BE2C (cell line): ENCODE measurements at regions not wholly inside any gene's neighbourhood (a gene's known extent, or its start where the extent isn't known, plus 50 kb on each side); places are given as distances from the start of the nearest gene placed in this dataset.
A peak's percentile ranks its signal among the peaks of the same experiment; 100 is the strongest.

ENCODE experiments used
- DNase-seq: peaks from one replicate; pipeline ENCODE4 v3.0.0-alpha.2; 2020
- H3K27me3 ChIP-seq: fragments of 250-450 bp; sonication (Bioruptor Pico); 2 replicates; pipeline ENCODE4 v1.5.1; 2020; ENCODE audit warnings: mild to moderate bottlenecking
- H3K36me3 ChIP-seq: fragments of 250-450 bp; sonication (Bioruptor Pico); 2 replicates; pipeline ENCODE4 v1.5.1; 2020; ENCODE audit warnings: mild to moderate bottlenecking
- H3K4me1 ChIP-seq: fragments of 250-450 bp; sonication (Bioruptor Pico); 2 replicates; pipeline ENCODE4 v1.5.1; 2020
- H3K4me3 ChIP-seq: 2 replicates; pipeline ENCODE4 v1.5.1; 2011; ENCODE audit warnings: low read depth, low read length
- H3K9me3 ChIP-seq: fragments of 250-450 bp; sonication (Bioruptor Pico); 2 replicates; pipeline ENCODE4 v1.5.1; 2020
- CTCF ChIP-seq: IDR thresholded peaks from 2 replicates; pipeline ENCODE4 v1.5.1; 2012; ENCODE audit warnings: mild to moderate bottlenecking, low read depth, low read length

- H3K36me3 ChIP-seq: no peaks in the 10 kb centered on the region
- peaks cover 5% of the 10 kb centered on the region; the same call in 1 of the 2 replicates for H3K9me3 ChIP-seq
- no peak for DNase-seq
- H3K27me3 ChIP-seq: no peaks in the 10 kb centered on the region
- peak; percentile 66 for TF ChIP-seq CTCF
- no peaks in the 10 kb centered on the region for H3K4me1 ChIP-seq
- H3K4me3 ChIP-seq: no peak overlapping the region
Observed at GRCh38 chr5:98349251-98349989, 424.0 kb upstream of the RGMB start.

GRCh38 chr5:98349990-98350365 lies 423.5 kb upstream of the RGMB start:
- Histone ChIP-seq H3K36me3 (no peaks in the 10 kb centered on the region), H3K9me3 (peaks cover 5% of the 10 kb centered on the region; the same call in 1 of the 2 replicates), H3K4me3 (no peak overlapping the region), H3K27me3 (no peaks in the 10 kb centered on the region), H3K4me1 (no peaks in the 10 kb centered on the region)
- TF ChIP-seq CTCF: no peak
- DNase-seq: no peak

GRCh38 chr5:98354922-98355321 lies 418.5 kb upstream of the RGMB start:
- H3K36me3 ChIP-seq: no peaks in the 10 kb centered on the region
- H3K4me1 ChIP-seq: no peaks in the 10 kb centered on the region
- no peaks in the 10 kb centered on the region for H3K27me3 ChIP-seq
- no peaks in the 10 kb centered on the region; the same call in 1 of the 2 replicates for H3K9me3 ChIP-seq
- no peak overlapping the region for H3K4me3 ChIP-seq
- no peak for TF ChIP-seq CTCF
- DNase-seq: no peak

GRCh38 chr5:98360548-98360947 lies 412.9 kb upstream of the RGMB start:
- Histone ChIP-seq H3K4me3 (no peak overlapping the region), H3K36me3 (no peaks in the 10 kb centered on the region), H3K4me1 (no peaks in the 10 kb centered on the region), H3K27me3 (no peaks in the 10 kb centered on the region), H3K9me3 (no peaks in the 10 kb centered on the region; the same call in 1 of the 2 replicates)
- DNase-seq: no peak
- no peak for TF ChIP-seq CTCF

GRCh38 chr5:98363157-98363556 lies 410.3 kb upstream of the RGMB start:
- Histone ChIP-seq H3K4me1 (no peaks in the 10 kb centered on the region), H3K27me3 (no peaks in the 10 kb centered on the region), H3K4me3 (no peak overlapping the region), H3K36me3 (no peaks in the 10 kb centered on the region), H3K9me3 (no peaks in the 10 kb centered on the region; the same call in 1 of the 2 replicates)
- TF ChIP-seq CTCF: no peak
- DNase-seq: no peak

GRCh38 chr5:98364549-98364948 lies 408.9 kb upstream of the RGMB start:
- H3K36me3 ChIP-seq: no peaks in the 10 kb centered on the region
- no peaks in the 10 kb centered on the region for H3K4me1 ChIP-seq
- no peaks in the 10 kb centered on the region for H3K27me3 ChIP-seq
- DNase-seq: no peak
- no peak for TF ChIP-seq CTCF
- H3K9me3 ChIP-seq: no peaks in the 10 kb centered on the region; the same call in 1 of the 2 replicates
- no peak overlapping the region for H3K4me3 ChIP-seq
